H1 (cell line): ENCODE measurements at regions not wholly inside any gene's neighbourhood (a gene's known extent, or its start where the extent isn't known, plus 50 kb on each side); places are given as distances from the start of the nearest gene placed in this dataset.

ENCODE experiments used
- ATF3 ChIP-seq: IDR thresholded peaks from 2 replicates; pipeline ENCODE4 v1.6.1; 2011; ENCODE audit warnings: low read depth, mild to moderate bottlenecking, low read length; ENCODE audit not compliant: insufficient read depth
- BRCA1 ChIP-seq: IDR thresholded peaks from 2 replicates; pipeline ENCODE4 v1.6.1; 2012; ENCODE audit warnings: low read depth, low read length, improper control_type of control experiment
- GABPA ChIP-seq: IDR thresholded peaks from 2 replicates; pipeline ENCODE4 v1.6.1; 2011; ENCODE audit warnings: mild to moderate bottlenecking, low read length, moderate library complexity, borderline replicate concordance; ENCODE audit not compliant: insufficient read depth
- JUN ChIP-seq: IDR thresholded peaks from 2 replicates; pipeline ENCODE4 v1.6.1; 2011; ENCODE audit warnings: low read depth, mild to moderate bottlenecking, improper control_type of control experiment, low read length
- TAF7 ChIP-seq: optimal IDR thresholded peaks from 2 replicates; pipeline ENCODE3; 2011; ENCODE audit warnings: low read depth, mild to moderate bottlenecking, inconsistent platforms, low read length, moderate library complexity, borderline replicate concordance

DNA sequence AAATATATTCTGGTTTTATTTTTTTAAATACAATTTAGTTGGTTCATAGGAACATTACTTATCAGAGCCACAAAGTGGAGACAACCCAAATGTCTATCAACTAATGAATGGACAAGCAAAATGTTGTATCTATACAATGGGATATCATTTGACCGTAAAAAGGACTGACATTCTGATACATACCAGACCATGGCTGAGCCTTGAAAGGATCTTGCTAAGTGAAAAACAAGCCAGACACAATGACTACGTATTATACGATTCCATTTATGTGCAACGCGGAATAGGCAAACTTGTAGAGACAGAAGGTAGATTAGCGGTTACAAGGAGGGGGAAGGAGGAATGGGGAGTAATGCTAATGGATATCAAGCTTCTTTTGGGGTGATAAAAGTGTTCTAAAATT, 621.6 kb downstream of the BNC2 start (continued):
- no peak for TF ChIP-seq TAF7
- TF ChIP-seq BRCA1, result no peak
- TF ChIP-seq JUN, result no peak
- TF ChIP-seq ATF3, result no peak
- TF ChIP-seq GABPA, result no peak
